HG03457 (cell line): ENCODE measurements at regions not wholly inside any gene's neighbourhood (a gene's known extent, or its start where the extent isn't known, plus 50 kb on each side); places are given as distances from the start of the nearest gene placed in this dataset.

ENCODE experiments used
- ATAC-seq: cut with Tn5 transposase; IDR thresholded peaks from one replicate; pipeline ENCODE4 v1.9.1; 2021; ENCODE audit warnings: moderate number of reproducible peaks; ENCODE audit not compliant: unreplicated experiment

DNA sequence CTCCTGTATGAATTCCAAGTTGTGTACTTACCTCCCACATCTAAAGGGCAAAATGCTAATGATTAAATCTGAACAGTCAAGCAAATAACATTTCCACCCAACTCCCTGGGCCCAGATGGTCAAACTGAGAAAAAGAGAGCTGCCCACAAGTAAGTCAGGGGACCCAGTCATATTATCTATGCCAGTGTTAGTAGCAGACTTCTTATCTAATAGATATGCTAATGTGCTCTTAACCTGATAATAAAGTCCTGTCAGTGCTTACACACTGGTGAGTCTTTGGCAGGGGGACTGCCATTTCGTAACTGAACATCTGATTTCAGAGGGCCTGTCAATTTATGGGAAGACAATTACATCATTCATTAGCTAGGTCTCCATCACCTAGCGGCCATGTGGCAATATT is 292.3 kb upstream of the WWC1 start:
- ATAC-seq = no peak

DNA sequence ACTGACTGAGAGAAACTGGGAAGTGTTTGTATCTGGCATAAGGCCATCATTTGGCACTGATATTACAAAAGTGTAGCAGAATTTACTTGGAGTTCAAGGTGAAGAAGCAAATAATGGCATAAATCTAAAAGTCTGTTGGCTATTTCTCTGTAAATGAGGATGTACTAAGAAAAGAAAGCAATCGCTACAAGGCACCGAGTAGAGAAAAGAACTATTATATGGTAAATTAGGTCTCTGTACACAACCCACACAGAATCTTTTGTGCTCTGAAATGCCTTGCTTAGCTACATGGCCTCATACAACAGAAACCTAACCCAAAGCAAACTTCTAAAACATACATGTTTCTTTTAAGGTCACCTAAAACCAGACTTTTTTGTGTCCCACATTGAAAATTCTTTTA is 290.1 kb upstream of the WWC1 start:
- no peak for ATAC-seq

DNA sequence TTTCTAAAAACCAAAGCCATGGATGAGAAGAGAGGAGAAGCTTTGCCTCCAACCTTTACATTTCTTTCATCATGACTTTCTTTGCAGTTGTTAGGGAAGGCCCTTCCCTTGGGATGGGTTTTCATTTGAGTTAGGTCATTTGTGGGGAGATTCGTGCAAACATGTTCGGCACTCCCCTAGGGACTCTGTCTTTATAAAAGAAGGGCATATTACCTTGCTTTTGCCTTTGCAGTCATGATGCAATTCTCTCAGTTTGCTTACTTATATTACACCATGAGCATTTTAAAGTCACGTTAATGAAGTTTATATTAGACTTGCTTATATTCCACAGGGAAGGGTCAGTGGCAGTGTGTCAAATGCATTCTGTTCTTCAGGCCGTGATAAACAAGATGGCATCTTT is 289.3 kb upstream of the WWC1 start:
- ATAC-seq = no peak

DNA sequence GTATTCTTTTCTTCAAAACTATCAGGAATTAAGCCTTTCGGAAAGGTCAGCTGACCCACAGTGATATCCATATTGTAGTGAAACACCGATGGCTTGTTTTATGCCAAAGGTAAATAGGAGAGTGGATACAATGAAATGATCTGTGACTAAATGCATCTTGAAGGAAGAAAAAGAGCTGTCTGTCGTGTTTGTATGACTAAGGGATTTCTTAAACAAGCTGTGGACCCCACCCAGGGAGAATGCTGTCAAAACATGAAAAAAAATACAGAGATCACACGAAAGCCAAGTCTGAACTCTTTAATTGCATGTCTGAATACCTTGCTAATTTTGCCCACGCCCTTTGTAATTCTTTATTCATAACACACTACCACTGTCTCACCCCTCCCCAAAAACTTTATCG is 286.4 kb upstream of the WWC1 start:
- ATAC-seq = no peak

DNA sequence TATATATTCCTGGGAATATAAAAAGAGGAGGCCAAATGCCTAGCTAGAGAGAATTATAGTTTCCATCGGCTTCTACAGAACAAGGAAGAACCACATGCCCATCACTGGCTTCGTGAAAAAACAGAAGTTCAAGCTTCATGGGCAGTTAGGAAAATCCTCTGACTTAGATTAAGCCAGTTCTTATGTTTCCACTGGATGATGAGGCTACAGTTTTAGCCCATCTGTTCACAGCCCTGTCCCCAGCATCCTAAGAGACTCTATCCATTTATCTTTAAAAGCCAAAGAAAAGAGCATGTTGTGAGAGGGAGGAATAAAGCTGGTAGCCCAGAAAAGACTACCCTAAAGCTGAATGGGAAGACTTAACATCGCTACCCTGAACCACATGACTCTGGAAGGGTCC is 285.5 kb upstream of the WWC1 start:
- no peak for ATAC-seq

- ATAC-seq = no peak
Measured at GRCh38 chr5:168006456-168007130, 284.9 kb upstream of the WWC1 start.

- ATAC-seq = no peak
Measured at GRCh38 chr5:168007286-168007685, 284.2 kb upstream of the WWC1 start.

DNA sequence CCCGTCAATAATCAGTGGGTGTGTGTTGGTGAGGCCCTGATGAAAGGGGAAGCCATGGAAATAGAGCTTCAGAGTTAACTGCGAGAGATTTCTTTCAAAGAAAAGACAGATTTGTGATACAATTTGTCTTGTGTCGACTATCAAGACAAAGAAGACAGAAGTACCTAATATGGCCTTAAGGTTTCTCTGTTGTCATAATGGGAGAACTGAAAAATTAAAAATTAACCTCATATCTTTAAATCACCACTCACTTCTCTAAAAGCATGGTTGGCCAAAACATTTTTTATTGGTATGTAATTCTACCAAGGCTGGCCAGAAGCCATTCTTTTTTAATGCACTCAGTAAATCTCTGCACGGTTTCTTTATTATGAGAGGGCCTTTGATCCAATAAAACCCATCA is 282.9 kb upstream of the WWC1 start:
- no peak for ATAC-seq

- no peak for ATAC-seq
Measured at GRCh38 chr5:168011096-168011495, 280.3 kb upstream of the WWC1 start.

GRCh38 chr5:168012006-168012405 is 279.4 kb upstream of the WWC1 start:
- ATAC-seq = no peak

GRCh38 chr5:168013546-168013945 is 277.9 kb upstream of the WWC1 start:
- no peak for ATAC-seq

GRCh38 chr5:168014433-168015123 is 276.9 kb upstream of the WWC1 start:
- ATAC-seq = no peak

GRCh38 chr5:168015506-168015905 is 275.9 kb upstream of the WWC1 start:
- no peak for ATAC-seq

GRCh38 chr5:168017313-168017712 is 274.1 kb upstream of the WWC1 start:
- ATAC-seq = no peak

GRCh38 chr5:168019143-168019542 is 272.3 kb upstream of the WWC1 start:
- no peak for ATAC-seq

DNA sequence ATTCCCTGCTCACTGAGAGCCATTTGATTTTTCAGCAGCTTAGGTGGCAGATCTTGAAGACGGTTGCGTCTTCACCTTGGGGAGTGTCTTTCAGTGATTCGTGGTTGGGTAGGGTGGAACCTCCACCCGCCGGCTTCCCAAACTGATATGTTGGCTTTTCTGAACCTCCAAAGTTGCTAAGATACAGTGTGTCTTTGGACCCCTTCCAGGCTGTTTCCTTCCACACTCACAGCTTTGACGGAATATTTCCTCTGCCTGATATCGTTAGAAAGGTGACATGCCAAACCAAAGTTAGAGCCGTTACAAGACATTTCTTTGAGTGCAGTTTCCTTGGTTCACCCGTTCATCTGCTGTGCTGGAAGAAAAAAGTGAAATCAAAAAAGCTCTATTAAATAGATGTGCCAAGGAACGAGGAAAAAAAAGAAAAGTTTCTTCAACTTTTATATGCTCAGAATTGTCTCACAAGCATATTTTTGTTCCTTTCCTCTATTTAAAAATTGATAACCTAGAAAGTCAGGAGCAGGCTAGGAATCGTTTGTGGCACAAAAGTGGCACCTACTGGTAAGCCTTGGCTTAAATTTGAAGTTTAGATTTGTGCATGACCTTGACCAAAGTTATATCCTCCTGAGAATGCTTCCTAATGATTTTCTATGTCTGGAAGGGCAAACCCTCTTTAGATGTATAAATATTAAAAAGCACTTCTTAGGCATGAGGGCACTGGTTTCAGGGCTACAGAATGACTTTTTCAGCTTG is 270.7 kb upstream of the WWC1 start:
- ATAC-seq = no peak

- ATAC-seq = no peak
Measured at GRCh38 chr5:168022446-168023169, 268.8 kb upstream of the WWC1 start.

DNA sequence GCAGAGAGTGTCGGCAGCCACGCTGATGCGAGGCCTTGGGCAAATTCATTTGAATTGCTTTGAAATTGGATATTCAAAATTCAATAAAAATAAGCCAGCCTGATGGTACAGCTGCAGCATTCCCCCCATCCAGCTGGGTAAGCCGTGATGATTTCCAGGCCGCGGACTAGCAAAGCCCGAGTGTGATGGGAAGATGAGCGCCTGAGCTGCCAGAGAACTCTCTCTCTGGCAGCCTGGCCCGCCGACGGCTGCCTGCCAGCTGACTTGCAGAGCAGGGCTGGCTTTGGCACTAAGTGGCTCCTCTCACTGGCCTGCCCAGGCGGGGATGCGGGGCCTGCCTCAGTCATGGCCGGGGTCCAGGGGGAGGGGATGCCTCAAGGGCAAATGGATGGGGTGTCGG is 268.3 kb upstream of the WWC1 start:
- no peak for ATAC-seq

- no peak for ATAC-seq
Measured at GRCh38 chr5:168024306-168024705, 267.1 kb upstream of the WWC1 start.

DNA sequence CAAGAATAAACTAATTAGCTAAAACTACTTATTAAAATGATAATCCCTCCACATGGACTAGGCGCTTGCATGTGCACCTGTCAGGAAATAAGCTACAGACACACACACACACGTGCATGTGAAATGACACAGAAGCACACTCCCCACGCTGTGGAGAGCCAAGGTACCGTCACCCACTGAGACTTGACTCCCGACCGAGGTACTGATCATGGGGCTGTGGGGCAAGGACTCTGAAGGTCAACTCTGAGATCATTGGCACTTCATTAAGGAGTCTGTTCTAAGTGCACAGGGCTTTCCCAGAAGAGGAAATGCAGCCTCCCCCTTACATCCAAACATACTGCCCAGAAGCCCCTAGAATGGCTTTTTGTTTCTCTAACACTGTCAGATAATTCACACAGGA is 264.4 kb upstream of the WWC1 start:
- no peak for ATAC-seq

- no peak for ATAC-seq
Measured at GRCh38 chr5:168030912-168031311, 260.5 kb upstream of the WWC1 start.
